Cardiac fibroblast (primary cell): ENCODE measurements at regions not wholly inside any gene's neighbourhood (a gene's known extent, or its start where the extent isn't known, plus 50 kb on each side); places are given as distances from the start of the nearest gene placed in this dataset.
A peak's percentile ranks its signal among the peaks of the same experiment; 100 is the strongest.
"Not testable (repeated sequence)": the region's sequence is repeated elsewhere in the genome, so short reads cannot be mapped to it uniquely, and the experiment has no call there.

Experiments used
- DNase-seq, 2 donors: peaks; one replicate each; pipeline versions ENCODE4 v3.0.0 to v3.0.0-alpha.2; 2010; ENCODE audit warnings: low read depth in 2 of 2
- H3K4me3 ChIP-seq, 2 donors: replicated peaks in 1 of 2; 1 replicate in 1 of 2; 2 replicates in 1 of 2; pipeline ENCODE4 v1.5.1; 2011; ENCODE audit warnings: low read depth in 2 of 2, low read length in 2 of 2, mild to moderate bottlenecking in 2 of 2, moderate library complexity in 1 of 2
- TF ChIP-seq, protein P1 (sequence below): IDR thresholded peaks from one replicate; pipeline ENCODE4 v1.5.1; 2011; ENCODE audit warnings: low read depth, mild to moderate bottlenecking, low read length, inconsistent platforms

DNA sequence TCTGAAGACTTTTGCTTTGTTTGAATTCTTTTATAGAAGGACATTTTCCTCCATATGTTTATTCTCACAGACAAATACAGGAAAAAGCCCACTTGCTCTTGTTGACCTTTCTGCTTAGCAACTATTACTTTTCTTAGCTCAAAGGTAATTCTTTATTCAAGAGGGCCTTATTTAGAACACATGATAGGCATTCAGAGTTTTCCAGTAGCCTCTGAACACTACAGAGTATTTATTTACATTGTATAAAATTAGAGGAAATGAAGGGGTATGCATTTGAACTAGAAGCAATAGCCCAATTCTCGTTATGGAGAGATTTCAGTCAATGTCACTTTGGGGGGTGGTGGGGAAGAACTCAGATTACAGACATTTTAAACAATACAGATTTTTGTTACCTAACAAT lies 581.7 kb downstream of the KCNJ2 start:
- TF ChIP-seq, protein P1, sequence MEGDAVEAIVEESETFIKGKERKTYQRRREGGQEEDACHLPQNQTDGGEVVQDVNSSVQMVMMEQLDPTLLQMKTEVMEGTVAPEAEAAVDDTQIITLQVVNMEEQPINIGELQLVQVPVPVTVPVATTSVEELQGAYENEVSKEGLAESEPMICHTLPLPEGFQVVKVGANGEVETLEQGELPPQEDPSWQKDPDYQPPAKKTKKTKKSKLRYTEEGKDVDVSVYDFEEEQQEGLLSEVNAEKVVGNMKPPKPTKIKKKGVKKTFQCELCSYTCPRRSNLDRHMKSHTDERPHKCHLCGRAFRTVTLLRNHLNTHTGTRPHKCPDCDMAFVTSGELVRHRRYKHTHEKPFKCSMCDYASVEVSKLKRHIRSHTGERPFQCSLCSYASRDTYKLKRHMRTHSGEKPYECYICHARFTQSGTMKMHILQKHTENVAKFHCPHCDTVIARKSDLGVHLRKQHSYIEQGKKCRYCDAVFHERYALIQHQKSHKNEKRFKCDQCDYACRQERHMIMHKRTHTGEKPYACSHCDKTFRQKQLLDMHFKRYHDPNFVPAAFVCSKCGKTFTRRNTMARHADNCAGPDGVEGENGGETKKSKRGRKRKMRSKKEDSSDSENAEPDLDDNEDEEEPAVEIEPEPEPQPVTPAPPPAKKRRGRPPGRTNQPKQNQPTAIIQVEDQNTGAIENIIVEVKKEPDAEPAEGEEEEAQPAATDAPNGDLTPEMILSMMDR: no peak
- no peak for DNase-seq
- H3K4me3 ChIP-seq: no peak overlapping the region

DNA sequence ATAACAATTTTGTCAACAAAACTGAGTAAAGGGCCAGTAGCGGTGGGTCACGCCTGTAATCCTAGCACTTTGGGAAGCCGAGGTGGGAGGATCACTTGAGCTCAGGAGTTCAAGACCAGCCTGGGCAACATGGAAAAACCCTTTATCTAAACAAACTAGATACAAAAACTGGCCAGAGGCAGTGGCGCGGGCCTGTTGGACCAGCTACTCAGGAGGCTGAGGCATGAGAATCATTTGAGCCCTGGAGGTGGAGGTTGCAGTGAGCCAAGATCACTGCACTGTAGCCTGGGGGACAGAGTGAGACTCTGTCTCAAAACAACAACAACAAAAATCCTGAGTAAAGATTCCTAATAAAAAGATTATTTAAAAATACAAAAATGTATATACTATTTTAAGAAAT lies 583.1 kb downstream of the KCNJ2 start:
- not testable (repeated sequence) for H3K4me3 ChIP-seq, DNase-seq

DNA sequence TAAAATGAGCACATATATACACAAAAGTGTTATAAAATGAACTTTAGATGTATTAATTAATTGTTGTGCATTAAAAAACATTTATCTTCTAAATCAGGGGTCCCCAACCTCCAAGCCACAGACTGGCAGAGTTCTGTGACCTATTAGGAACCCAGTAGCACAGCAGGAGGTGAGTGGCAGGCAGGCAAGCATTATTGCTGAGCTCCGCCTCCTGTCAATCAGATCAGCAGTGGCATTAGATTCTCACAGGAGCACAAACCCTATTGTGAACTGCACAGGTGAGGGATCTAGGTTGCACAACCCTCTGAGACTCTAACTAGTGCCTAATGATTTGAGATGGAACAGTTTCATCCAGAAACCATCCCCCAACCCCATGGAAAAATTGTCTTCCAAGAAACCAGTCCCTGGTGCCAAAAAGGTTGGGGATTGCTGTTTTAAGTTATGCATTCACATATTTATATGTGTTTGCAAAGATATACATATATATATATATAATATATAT lies 583.7 kb downstream of the KCNJ2 start:
- no peak for DNase-seq
- TF ChIP-seq, protein P1: no peak

DNA sequence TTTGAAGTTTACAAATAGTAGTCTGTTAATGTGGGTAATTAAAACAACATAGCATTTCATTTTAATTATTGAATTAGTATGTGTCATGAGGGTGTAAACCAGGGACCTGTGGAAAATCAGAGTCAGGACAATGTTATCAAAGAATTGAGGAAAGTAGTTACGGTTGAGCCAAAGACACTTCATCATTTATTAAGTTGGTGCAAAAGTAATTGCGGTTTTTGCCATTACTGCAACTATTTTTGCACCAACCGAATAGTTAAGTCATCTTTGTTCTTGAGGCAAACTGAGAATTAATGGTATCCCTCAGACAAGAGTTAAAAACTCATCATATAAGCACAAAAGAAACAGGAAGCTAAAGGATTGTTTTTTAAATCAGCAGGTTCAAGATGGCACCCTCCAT lies 593.7 kb downstream of the KCNJ2 start:
- TF ChIP-seq, protein P1: no peak
- DNase-seq: no peak
- no peak overlapping the region for H3K4me3 ChIP-seq

More for the DNA sequence above, 583.7 kb downstream of the KCNJ2 start:
- no peak overlapping the region for H3K4me3 ChIP-seq

DNA sequence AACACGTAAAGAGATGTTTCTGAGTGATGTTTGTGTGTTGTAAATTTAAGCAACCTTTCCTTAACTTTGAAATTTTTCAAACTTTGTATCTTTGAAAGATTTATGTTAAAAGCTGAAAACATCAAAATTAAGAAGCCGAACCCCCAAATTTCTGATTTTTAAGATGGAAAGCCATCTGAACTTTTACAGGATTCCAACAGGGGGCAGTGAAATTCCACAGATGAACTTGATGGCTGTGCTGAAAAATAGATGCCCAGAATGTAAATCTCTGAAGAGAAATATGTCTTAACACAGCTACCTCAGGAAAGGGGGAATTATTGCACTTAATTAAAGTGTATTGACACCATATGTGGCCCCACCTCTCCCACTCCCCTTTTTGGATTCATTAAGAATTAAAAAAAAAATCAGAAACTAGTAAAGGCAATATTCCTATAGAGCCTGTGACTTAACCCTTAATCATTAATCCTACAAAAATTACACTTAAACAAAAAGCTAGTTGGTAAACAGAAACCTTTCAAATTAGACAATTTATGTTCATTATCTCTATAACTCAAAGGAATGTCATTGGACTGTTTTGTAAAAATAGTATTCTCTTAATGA lies 597.9 kb downstream of the KCNJ2 start:
- DNase-seq: peak; percentile 70 to 74
- H3K4me3 ChIP-seq: no peak overlapping the region
- TF ChIP-seq, protein P1: peak; percentile 58

DNA sequence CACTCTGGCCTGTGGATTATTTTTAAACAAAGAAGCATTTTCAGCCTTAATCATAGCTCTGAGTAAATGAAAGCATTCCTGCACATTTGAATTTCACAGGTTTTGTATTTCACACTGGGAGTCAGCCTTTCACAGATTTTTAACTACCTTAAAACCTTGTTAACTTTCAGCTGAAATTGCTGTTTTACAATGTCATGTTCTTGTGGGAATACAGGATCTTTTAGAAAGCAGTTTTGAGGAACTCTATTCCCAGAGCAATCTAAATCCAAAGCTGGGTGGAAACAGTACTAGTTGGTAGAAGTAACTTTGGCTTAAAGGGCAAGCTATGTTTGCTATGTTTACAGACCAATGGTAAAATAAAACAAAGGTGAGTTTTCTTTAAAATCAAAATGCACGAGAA lies 600.6 kb downstream of the KCNJ2 start:
- TF ChIP-seq, protein P1: no peak
- no peak for DNase-seq
- no peak overlapping the region for H3K4me3 ChIP-seq

DNA sequence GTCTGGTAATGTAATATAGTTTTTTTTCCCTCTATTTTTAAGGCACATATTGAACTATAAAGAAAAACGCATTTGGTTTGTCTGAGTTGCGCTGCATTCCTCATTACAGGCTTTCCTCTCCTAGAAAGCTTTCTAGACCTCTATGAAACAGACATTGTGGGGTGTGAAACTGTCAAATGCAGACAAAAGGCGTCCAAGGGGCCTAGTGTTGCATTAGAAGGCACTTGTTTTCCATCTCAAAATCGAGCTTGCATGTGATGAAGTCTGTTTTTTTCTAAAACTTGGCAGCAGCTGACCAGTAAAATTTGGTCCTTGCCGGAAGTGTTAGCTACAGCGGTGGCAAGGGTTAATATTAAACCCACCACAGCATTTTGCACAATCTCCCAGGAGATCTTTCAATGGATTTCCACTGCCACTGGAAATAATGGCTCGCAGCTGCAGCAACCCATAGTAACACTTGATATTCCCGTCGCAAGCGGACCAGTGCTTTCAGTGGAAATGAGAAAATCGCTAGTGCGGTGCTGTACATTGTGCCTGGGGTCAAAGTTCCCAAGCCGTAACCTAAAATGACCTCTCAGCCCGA lies 602.6 kb downstream of the KCNJ2 start:
- H3K4me3 ChIP-seq: no peak overlapping the region
- DNase-seq: no peak
- TF ChIP-seq, protein P1: no peak
